PC-3 (cell line): ENCODE measurements at regions not wholly inside any gene's neighbourhood (a gene's known extent, or its start where the extent isn't known, plus 50 kb on each side); places are given as distances from the start of the nearest gene placed in this dataset.

ENCODE experiments used
- EZH2 ChIP-seq: fragments of 300-600 bp; sonication (generic); IDR thresholded peaks from one replicate; pipeline ENCODE4 v1.6.1; 2017; ENCODE audit warnings: antibody characterized with exemption, mild to moderate bottlenecking, low read length; ENCODE audit not compliant: unreplicated experiment
- EZH2phosphoT487 ChIP-seq: fragments of 300-600 bp; sonication (generic); IDR thresholded peaks from 2 replicates; pipeline ENCODE4 v1.6.1; 2018; ENCODE audit warnings: mild to moderate bottlenecking, antibody characterized with exemption, low read length, borderline replicate concordance
- TF ChIP-seq, protein P1 (sequence below): fragments of 300-600 bp; sonication (generic); conservative IDR thresholded peaks from 2 replicates; pipeline ENCODE4 v1.5.1; 2017; ENCODE audit warnings: antibody characterized with exemption, low read depth, mild to moderate bottlenecking, low read length

DNA sequence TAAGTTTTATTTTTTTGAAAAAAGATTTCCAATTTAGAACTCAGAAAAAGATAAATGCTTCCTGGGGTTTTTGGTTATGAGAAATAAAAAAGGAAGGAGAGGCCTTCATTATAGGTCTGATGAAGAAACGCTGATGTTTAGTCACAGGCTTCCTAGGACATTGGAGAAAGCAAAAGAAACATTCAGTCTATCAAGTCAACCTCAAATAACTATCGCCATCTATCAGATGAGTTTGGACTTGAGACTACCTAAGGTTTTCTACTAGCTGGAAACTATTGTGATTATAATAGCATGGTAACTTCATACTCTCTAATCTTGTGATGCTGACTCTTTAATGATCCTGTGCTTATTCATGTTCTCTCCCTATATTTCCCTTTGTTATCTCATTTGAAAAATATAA, 171.3 kb downstream of the TPBG start:
- TF ChIP-seq, protein P1, sequence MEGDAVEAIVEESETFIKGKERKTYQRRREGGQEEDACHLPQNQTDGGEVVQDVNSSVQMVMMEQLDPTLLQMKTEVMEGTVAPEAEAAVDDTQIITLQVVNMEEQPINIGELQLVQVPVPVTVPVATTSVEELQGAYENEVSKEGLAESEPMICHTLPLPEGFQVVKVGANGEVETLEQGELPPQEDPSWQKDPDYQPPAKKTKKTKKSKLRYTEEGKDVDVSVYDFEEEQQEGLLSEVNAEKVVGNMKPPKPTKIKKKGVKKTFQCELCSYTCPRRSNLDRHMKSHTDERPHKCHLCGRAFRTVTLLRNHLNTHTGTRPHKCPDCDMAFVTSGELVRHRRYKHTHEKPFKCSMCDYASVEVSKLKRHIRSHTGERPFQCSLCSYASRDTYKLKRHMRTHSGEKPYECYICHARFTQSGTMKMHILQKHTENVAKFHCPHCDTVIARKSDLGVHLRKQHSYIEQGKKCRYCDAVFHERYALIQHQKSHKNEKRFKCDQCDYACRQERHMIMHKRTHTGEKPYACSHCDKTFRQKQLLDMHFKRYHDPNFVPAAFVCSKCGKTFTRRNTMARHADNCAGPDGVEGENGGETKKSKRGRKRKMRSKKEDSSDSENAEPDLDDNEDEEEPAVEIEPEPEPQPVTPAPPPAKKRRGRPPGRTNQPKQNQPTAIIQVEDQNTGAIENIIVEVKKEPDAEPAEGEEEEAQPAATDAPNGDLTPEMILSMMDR, result no peak; the same call in 1 of the 2 replicates
- no peak for TF ChIP-seq EZH2
- TF ChIP-seq EZH2phosphoT487, result no peak
